ENCODE measurements at regions not wholly inside any gene's neighbourhood (a gene's known extent, or its start where the extent isn't known, plus 50 kb on each side); places are given as distances from the start of the nearest gene placed in this dataset.

GRCh38 chr1:238252033-238252802, 361.5 kb upstream of the ZP4 start:
- ATAC-seq (peak; percentile 74), FAIRE-seq (peak; percentile 42)
- no TSS peak for BruUV-seq (replicated peaks)
- TF ChIP-seq ZNF451 (CRISPR knock-in tag; IDR thresholded peaks at IDR 0.05) (no peak), ZBTB42 (CRISPR knock-in tag; IDR thresholded peaks at IDR 0.05) (no peak), FOXP1 (IDR thresholded peaks at IDR 0.05) (no peak), FOXP1 (CRISPR knock-in tag; IDR thresholded peaks at IDR 0.05) (no peak), ATM (IDR thresholded peaks at IDR 0.05; ENCODE audit: borderline replicate concordance) (no peak), BCL3 (CRISPR knock-in tag; IDR thresholded peaks at IDR 0.05) (no peak), GMEB2 (CRISPR knock-in tag; IDR thresholded peaks at IDR 0.05; ENCODE audit: low read depth) (no peak), YEATS4 (CRISPR knock-in tag; IDR thresholded peaks at IDR 0.05; ENCODE audit: borderline replicate concordance) (no peak), MED1 (CRISPR knock-in tag; IDR thresholded peaks at IDR 0.05) (no peak), ZXDC (CRISPR knock-in tag; IDR thresholded peaks at IDR 0.05) (no peak), SMC3 (IDR thresholded peaks at IDR 0.05; ENCODE audit: low read length) (peak; percentile 50), ZNF781 (CRISPR knock-in tag; IDR thresholded peaks at IDR 0.05; ENCODE audit: borderline replicate concordance, not compliant biosample characterization) (no peak), STAG1 (CRISPR knock-in tag; IDR thresholded peaks at IDR 0.05) (peak; percentile 32), IKZF1 (IDR thresholded peaks at IDR 0.05) (no peak)
- TF ChIP-seq, protein P1, sequence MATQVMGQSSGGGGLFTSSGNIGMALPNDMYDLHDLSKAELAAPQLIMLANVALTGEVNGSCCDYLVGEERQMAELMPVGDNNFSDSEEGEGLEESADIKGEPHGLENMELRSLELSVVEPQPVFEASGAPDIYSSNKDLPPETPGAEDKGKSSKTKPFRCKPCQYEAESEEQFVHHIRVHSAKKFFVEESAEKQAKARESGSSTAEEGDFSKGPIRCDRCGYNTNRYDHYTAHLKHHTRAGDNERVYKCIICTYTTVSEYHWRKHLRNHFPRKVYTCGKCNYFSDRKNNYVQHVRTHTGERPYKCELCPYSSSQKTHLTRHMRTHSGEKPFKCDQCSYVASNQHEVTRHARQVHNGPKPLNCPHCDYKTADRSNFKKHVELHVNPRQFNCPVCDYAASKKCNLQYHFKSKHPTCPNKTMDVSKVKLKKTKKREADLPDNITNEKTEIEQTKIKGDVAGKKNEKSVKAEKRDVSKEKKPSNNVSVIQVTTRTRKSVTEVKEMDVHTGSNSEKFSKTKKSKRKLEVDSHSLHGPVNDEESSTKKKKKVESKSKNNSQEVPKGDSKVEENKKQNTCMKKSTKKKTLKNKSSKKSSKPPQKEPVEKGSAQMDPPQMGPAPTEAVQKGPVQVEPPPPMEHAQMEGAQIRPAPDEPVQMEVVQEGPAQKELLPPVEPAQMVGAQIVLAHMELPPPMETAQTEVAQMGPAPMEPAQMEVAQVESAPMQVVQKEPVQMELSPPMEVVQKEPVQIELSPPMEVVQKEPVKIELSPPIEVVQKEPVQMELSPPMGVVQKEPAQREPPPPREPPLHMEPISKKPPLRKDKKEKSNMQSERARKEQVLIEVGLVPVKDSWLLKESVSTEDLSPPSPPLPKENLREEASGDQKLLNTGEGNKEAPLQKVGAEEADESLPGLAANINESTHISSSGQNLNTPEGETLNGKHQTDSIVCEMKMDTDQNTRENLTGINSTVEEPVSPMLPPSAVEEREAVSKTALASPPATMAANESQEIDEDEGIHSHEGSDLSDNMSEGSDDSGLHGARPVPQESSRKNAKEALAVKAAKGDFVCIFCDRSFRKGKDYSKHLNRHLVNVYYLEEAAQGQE (IDR thresholded peaks at IDR 0.05; ENCODE audit: borderline replicate concordance in 1 of 2, low read depth in 1 of 2, low read length in 2 of 2) = no peak

More at GRCh38 chr1:238252033-238252802, 361.5 kb upstream of the ZP4 start:
- Histone ChIP-seq H3K9ac (ENCODE audit: insufficient read depth, low read depth, low read length) (no peak overlapping the region), H2AFZ (ENCODE audit: low read length) (no peak overlapping the region), H3K4me3 (replicated peaks in 1 of 3; ENCODE audit: insufficient read depth in 1 of 3, low read depth in 2 of 3, low read length in 3 of 3) (no peak overlapping the region), H4K20me1 (ENCODE audit: insufficient read depth, low read length) (no peaks in the 10 kb centered on the region), H3K4me2 (ENCODE audit: low read depth, low read length) (no peak overlapping the region), H3K27me3 (ENCODE audit: control insufficient read depth in 1 of 2, insufficient read depth in 2 of 2, low read length in 2 of 2) (no peaks in the 10 kb centered on the region), H3K79me2 (ENCODE audit: insufficient read depth, low read length) (no peaks in the 10 kb centered on the region), H3K9me3 (ENCODE audit: low read length) (peaks cover 75% of the 10 kb centered on the region), H3K36me3 (replicated peaks in 1 of 2; ENCODE audit: control insufficient read depth in 1 of 2, insufficient read depth in 2 of 2, low read length in 2 of 2) (no peaks in the 10 kb centered on the region), H3K4me1 (ENCODE audit: insufficient read depth, low read length) (no peaks in the 10 kb centered on the region), H3K27ac (ENCODE audit: extremely low read length, insufficient read depth, low read length) (no peak overlapping the region)
- in situ Hi-C loops (cut with HindIII; ENCODE audit: extremely low pct_ligation_motif_present, low pct_unique_long_range_greater_than_20kb) = no loop called here
- ChIA-PET POLR2A (no interaction called here), CTCF (ENCODE audit: low intra/inter-chr PET ratio, low total read pairs) (no interaction called here)
- intact Hi-C loops (cut with micrococcal nuclease; ENCODE audit: unreplicated experiment) = no loop called here
- WGBS (ENCODE audit: low lambda C conversion rate) = 31% methylated on average over 15 of the region's 15 CpGs
- DNase-seq (ENCODE audit: low spot score) = no peak
